IMR-90 (cell line): ENCODE measurements at regions not wholly inside any gene's neighbourhood (a gene's known extent, or its start where the extent isn't known, plus 50 kb on each side); places are given as distances from the start of the nearest gene placed in this dataset.

Source experiments
- BHLHE40 ChIP-seq: fragments of 150-350 bp; IDR thresholded peaks from 2 replicates; pipeline ENCODE4 v1.6.1; 2016; ENCODE audit warnings: mild to moderate bottlenecking, low read depth, low read length
- CEBPB ChIP-seq: IDR thresholded peaks from 2 replicates; pipeline ENCODE4 v1.6.1; 2012; ENCODE audit warnings: low read depth, low read length, improper control_type of control experiment
- CHD1 ChIP-seq: IDR thresholded peaks from 2 replicates; pipeline ENCODE4 v1.6.1; 2012; ENCODE audit warnings: low read depth, low read length, improper control_type of control experiment
- CTCF ChIP-seq: conservative IDR thresholded peaks from 2 replicates; pipeline ENCODE4 v1.5.1; 2012; ENCODE audit warnings: mild to moderate bottlenecking, low read depth, low read length, improper control_type of control experiment
- ELK1 ChIP-seq: fragments of 150-350 bp; IDR thresholded peaks from 2 replicates; pipeline ENCODE4 v1.6.1; 2016; ENCODE audit warnings: low read depth, mild to moderate bottlenecking, low read length, moderate library complexity, borderline replicate concordance
- MAFK ChIP-seq: IDR thresholded peaks from 2 replicates; pipeline ENCODE4 v1.6.1; 2012; ENCODE audit warnings: low read depth, low read length, improper control_type of control experiment
- MAZ ChIP-seq: IDR thresholded peaks from 2 replicates; pipeline ENCODE4 v1.6.1; 2012; ENCODE audit warnings: low read depth, mild to moderate bottlenecking, low read length, improper control_type of control experiment, moderate library complexity, borderline replicate concordance
- MXI1 ChIP-seq: IDR thresholded peaks from 2 replicates; pipeline ENCODE4 v1.6.1; 2012; ENCODE audit warnings: low read depth, mild to moderate bottlenecking, low read length, moderate library complexity, borderline replicate concordance
- NFE2L2 ChIP-seq: fragments of 150-350 bp; IDR thresholded peaks from 2 replicates; pipeline ENCODE4 v1.6.1; 2016; ENCODE audit warnings: low read depth, mild to moderate bottlenecking, low read length
- POLR2A ChIP-seq: IDR thresholded peaks from 2 replicates; pipeline ENCODE4 v1.6.1; 2012; ENCODE audit warnings: mild to moderate bottlenecking, low read depth, low read length
- RAD21 ChIP-seq: IDR thresholded peaks from 2 replicates; pipeline ENCODE4 v1.6.1; 2012; ENCODE audit warnings: low read length, improper control_type of control experiment
- RCOR1 ChIP-seq: IDR thresholded peaks from 2 replicates; pipeline ENCODE4 v1.6.1; 2012; ENCODE audit warnings: mild to moderate bottlenecking, low read length, improper control_type of control experiment; ENCODE audit not compliant: insufficient replicate concordance
- SMC3 ChIP-seq: fragments of 150-350 bp; IDR thresholded peaks from 2 replicates; pipeline ENCODE4 v1.6.1; 2016; ENCODE audit warnings: low read depth, mild to moderate bottlenecking, antibody characterized with exemption, low read length, moderate library complexity
- USF2 ChIP-seq: fragments of 150-350 bp; IDR thresholded peaks from 2 replicates; pipeline ENCODE4 v1.6.1; 2017; ENCODE audit warnings: mild to moderate bottlenecking, antibody characterized with exemption, low read length, low read depth

GRCh38 chr5:142506756-142507155 lies 179.1 kb downstream of the FGF1 start:
- TF ChIP-seq CTCF (no peak), ELK1 (no peak), CEBPB (no peak), POLR2A (no peak), RCOR1 (no peak), BHLHE40 (no peak), USF2 (no peak), SMC3 (no peak), MXI1 (no peak), MAZ (no peak), MAFK (no peak), NFE2L2 (no peak), RAD21 (no peak), CHD1 (no peak)
